Endodermal cell (in vitro differentiated cells): ENCODE measurements at regions not wholly inside any gene's neighbourhood (a gene's known extent, or its start where the extent isn't known, plus 50 kb on each side); places are given as distances from the start of the nearest gene placed in this dataset.

Experiments used
- DNase-seq: peaks from one replicate; pipeline ENCODE4 v3.0.0-alpha.2; 2017
- H3K27ac ChIP-seq: 2 replicates; pipeline ENCODE4 v1.5.1; 2013; ENCODE audit warnings: mild to moderate bottlenecking, low read depth, low read length, moderate library complexity
- H3K27me3 ChIP-seq: 2 replicates; pipeline ENCODE4 v1.6.1; 2013; ENCODE audit warnings: mild to moderate bottlenecking, low read length, moderate library complexity; ENCODE audit not compliant: insufficient read depth, control insufficient read depth, poor library complexity, severe bottlenecking
- H3K36me3 ChIP-seq: 2 replicates; pipeline ENCODE4 v1.7.0; 2013; ENCODE audit warnings: mild to moderate bottlenecking, low read length, moderate library complexity; ENCODE audit not compliant: control insufficient read depth, insufficient read depth
- H3K4me1 ChIP-seq: one replicate; pipeline ENCODE4 v1.7.0; 2013; ENCODE audit warnings: low read length; ENCODE audit not compliant: control insufficient read depth, insufficient read depth
- H3K4me3 ChIP-seq: 2 replicates; pipeline ENCODE4 v1.5.1; 2013; ENCODE audit warnings: mild to moderate bottlenecking, low read length, moderate library complexity
- H3K9ac ChIP-seq: 2 replicates; pipeline ENCODE4 v1.6.1; 2013; ENCODE audit warnings: mild to moderate bottlenecking, low read length, moderate library complexity; ENCODE audit not compliant: poor library complexity, severe bottlenecking; ENCODE audit errors: extremely low read depth
- H3K9me3 ChIP-seq: 2 replicates; pipeline ENCODE4 v1.6.1; 2013; ENCODE audit warnings: mild to moderate bottlenecking, low read length, moderate library complexity; ENCODE audit not compliant: control insufficient read depth
- H3K27ac Mint-ChIP-seq: 2 replicates; pipeline ENCODE4 v1.8.0; 2020; ENCODE audit warnings: mixed read lengths
- H3K27me3 Mint-ChIP-seq: 2 replicates; pipeline ENCODE4 v1.8.0; 2021; ENCODE audit warnings: mild to moderate bottlenecking, mixed read lengths; ENCODE audit not compliant: insufficient read depth
- H3K36me3 Mint-ChIP-seq: 2 replicates; pipeline ENCODE4 v1.8.0; 2020; ENCODE audit warnings: low read depth, mixed read lengths
- H3K4me1 Mint-ChIP-seq: 2 replicates; pipeline ENCODE4 v1.8.0; 2020; ENCODE audit warnings: mixed read lengths
- H3K4me3 Mint-ChIP-seq: 2 replicates; pipeline ENCODE4 v1.8.0; 2020; ENCODE audit warnings: mild to moderate bottlenecking, moderate library complexity, mixed read lengths
- H3K9me3 Mint-ChIP-seq: 2 replicates; pipeline ENCODE4 v1.8.0; 2020; ENCODE audit warnings: mild to moderate bottlenecking, mixed read lengths
- WGBS, 2 experiments: methylation state at CpG; one replicate each; pipeline versions ENCODE4 v1.1.5 to v1.1.7; 2013; ENCODE audit warnings: missing lambda C conversion rate in 2 of 2, mixed read lengths in 1 of 2; ENCODE audit not compliant: insufficient coverage in 1 of 2, insufficient read length in 1 of 2; 5-methylcytosine and 5-hydroxymethylcytosine counted together
- TF ChIP-seq, protein P1 (sequence below): fragments of 200-600 bp; sonication (generic); conservative IDR thresholded peaks from 2 replicates; pipeline ENCODE4 v1.5.0; 2021; ENCODE audit warnings: antibody characterized with exemption, mild to moderate bottlenecking

DNA sequence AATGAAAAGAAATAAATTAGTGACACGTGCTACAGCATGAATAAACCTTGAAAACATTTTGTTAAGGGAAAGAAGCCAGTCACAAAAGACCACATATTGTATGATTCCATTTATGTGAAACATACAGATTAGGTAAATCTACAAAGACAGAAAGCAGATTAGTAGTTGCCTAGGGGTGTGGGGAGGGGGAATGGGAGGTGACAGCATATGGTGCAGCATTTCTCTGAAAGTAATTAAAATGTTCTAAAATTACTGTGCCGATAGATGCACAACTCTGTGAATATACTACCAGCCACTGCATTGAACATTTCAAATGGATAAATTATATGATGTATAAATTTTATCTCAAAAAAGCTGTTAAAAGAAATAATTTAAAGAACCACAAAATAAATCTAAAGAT, 161.0 kb downstream of the TRIB2 start:
- H3K4me1 Mint-ChIP-seq, result peaks cover 6% of the 10 kb centered on the region
- no peak overlapping the region for H3K27ac Mint-ChIP-seq
- Histone ChIP-seq H3K36me3 (no peaks in the 10 kb centered on the region), H3K4me3 (no peak overlapping the region), H3K27ac (no peak overlapping the region), H3K4me1 (no peaks in the 10 kb centered on the region), H3K9me3 (no peaks in the 10 kb centered on the region), H3K9ac (no peak overlapping the region), H3K27me3 (peaks cover 17% of the 10 kb centered on the region)
- TF ChIP-seq, protein P1, sequence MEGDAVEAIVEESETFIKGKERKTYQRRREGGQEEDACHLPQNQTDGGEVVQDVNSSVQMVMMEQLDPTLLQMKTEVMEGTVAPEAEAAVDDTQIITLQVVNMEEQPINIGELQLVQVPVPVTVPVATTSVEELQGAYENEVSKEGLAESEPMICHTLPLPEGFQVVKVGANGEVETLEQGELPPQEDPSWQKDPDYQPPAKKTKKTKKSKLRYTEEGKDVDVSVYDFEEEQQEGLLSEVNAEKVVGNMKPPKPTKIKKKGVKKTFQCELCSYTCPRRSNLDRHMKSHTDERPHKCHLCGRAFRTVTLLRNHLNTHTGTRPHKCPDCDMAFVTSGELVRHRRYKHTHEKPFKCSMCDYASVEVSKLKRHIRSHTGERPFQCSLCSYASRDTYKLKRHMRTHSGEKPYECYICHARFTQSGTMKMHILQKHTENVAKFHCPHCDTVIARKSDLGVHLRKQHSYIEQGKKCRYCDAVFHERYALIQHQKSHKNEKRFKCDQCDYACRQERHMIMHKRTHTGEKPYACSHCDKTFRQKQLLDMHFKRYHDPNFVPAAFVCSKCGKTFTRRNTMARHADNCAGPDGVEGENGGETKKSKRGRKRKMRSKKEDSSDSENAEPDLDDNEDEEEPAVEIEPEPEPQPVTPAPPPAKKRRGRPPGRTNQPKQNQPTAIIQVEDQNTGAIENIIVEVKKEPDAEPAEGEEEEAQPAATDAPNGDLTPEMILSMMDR, result no peak
- peaks cover 14% of the 10 kb centered on the region for H3K27me3 Mint-ChIP-seq
- no peaks in the 10 kb centered on the region for H3K36me3 Mint-ChIP-seq
- H3K9me3 Mint-ChIP-seq, result no peaks in the 10 kb centered on the region
- no peak for DNase-seq
- H3K4me3 Mint-ChIP-seq, result no peak overlapping the region
- WGBS, 2 experiments, result 80 to 81% methylated on average over 1 of the region's 2 CpGs

DNA sequence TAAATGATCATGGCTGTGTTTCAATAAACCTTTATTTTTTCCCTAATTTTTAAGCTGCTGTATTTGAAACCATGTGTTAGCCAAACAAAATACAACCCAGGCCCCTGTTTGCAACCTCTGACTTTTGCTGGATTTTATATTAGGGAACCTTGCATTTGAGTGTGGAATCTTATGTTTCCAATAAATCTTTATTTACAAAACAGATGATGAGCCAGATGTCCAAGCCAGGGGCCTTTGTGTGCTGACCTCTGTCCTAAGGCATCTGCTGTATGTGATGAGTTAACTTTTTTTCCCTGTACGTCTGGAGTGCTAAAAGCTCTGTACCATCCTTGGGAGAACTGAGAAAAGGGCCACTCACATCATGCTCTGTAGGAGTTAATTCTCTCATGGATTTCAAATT, 162.9 kb downstream of the TRIB2 start:
- H3K27ac ChIP-seq, result no peak overlapping the region
- H3K4me3 ChIP-seq, result no peak overlapping the region
- no peaks in the 10 kb centered on the region for H3K36me3 ChIP-seq
- Mint-ChIP-seq H3K9me3 (no peaks in the 10 kb centered on the region), H3K27ac (no peak overlapping the region), H3K27me3 (peaks cover 26% of the 10 kb centered on the region), H3K4me1 (peaks cover 6% of the 10 kb centered on the region), H3K36me3 (no peaks in the 10 kb centered on the region), H3K4me3 (no peak overlapping the region)
- 84% methylated on average over 1 of the region's 1 CpG; no CpG with 5 or more reads in 1 of the 2 experiments for WGBS, 2 experiments
- no peaks in the 10 kb centered on the region for H3K4me1 ChIP-seq
- no peak overlapping the region for H3K9ac ChIP-seq
- no peak for DNase-seq
- TF ChIP-seq, protein P1, result no peak
- H3K9me3 ChIP-seq, result no peaks in the 10 kb centered on the region
- H3K27me3 ChIP-seq, result peaks cover 36% of the 10 kb centered on the region

DNA sequence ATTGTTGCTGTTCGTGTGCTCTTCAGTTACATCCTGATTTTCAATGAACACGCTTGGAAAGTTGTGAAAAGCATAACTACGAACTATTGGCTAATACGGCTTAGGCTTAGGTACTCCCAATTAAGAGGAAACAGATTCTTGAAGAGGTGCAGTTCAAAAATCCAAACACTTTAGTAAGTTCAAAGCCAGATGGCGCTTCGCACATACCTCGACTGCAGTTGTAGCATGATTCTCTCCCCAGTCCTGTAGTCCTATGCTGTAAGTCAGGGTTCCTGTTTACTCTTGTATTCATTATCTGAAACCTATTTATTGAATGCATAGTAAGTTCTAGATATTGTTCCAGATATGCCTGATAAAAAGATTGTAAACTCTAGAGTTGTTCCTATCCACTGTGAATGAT, 165.2 kb downstream of the TRIB2 start:
- Histone ChIP-seq H3K27me3 (peaks cover 59% of the 10 kb centered on the region), H3K4me3 (no peak overlapping the region), H3K27ac (no peak overlapping the region), H3K9me3 (no peaks in the 10 kb centered on the region), H3K9ac (no peak overlapping the region), H3K4me1 (no peaks in the 10 kb centered on the region), H3K36me3 (no peaks in the 10 kb centered on the region)
- Mint-ChIP-seq H3K36me3 (no peaks in the 10 kb centered on the region), H3K27ac (no peak overlapping the region), H3K9me3 (no peaks in the 10 kb centered on the region), H3K27me3 (peaks cover 33% of the 10 kb centered on the region), H3K4me3 (no peak overlapping the region), H3K4me1 (peaks cover 6% of the 10 kb centered on the region)
- DNase-seq, result no peak
- WGBS, 2 experiments, result 92 to 93% methylated on average over 6 to 7 of the region's 7 CpGs
- TF ChIP-seq, protein P1, result no peak
